Testis (tissue), 2 donors: ENCODE measurements at regions not wholly inside any gene's neighbourhood (a gene's known extent, or its start where the extent isn't known, plus 50 kb on each side); places are given as distances from the start of the nearest gene placed in this dataset.
"Not testable (repeated sequence)": the region's sequence is repeated elsewhere in the genome, so short reads cannot be mapped to it uniquely, and the experiment has no call there.

Experiments
- POLR2A ChIP-seq: fragments of 450-650 bp; IDR thresholded peaks from one replicate; pipeline ENCODE4 v1.6.1; 2017; ENCODE audit warnings: antibody characterized with exemption, mild to moderate bottlenecking, moderate library complexity
- TF ChIP-seq, protein P1 (sequence below), 3 experiments: fragments of 450-650 bp in 2 of 3; fragments of 200-600 bp in 1 of 3; sonication (generic) in 1 of 3; IDR thresholded peaks; one replicate each; pipeline ENCODE4 v1.5.1; 2016 to 2019; ENCODE audit warnings: antibody characterized with exemption in 3 of 3, mild to moderate bottlenecking in 2 of 3, moderate library complexity in 1 of 3

- TF ChIP-seq, protein P1, sequence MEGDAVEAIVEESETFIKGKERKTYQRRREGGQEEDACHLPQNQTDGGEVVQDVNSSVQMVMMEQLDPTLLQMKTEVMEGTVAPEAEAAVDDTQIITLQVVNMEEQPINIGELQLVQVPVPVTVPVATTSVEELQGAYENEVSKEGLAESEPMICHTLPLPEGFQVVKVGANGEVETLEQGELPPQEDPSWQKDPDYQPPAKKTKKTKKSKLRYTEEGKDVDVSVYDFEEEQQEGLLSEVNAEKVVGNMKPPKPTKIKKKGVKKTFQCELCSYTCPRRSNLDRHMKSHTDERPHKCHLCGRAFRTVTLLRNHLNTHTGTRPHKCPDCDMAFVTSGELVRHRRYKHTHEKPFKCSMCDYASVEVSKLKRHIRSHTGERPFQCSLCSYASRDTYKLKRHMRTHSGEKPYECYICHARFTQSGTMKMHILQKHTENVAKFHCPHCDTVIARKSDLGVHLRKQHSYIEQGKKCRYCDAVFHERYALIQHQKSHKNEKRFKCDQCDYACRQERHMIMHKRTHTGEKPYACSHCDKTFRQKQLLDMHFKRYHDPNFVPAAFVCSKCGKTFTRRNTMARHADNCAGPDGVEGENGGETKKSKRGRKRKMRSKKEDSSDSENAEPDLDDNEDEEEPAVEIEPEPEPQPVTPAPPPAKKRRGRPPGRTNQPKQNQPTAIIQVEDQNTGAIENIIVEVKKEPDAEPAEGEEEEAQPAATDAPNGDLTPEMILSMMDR (IDR thresholded peaks at IDR 0.05) = not testable (repeated sequence)
- not testable (repeated sequence) for TF ChIP-seq POLR2A
Observed at GRCh38 chr20:29500738-29501137, 1756.7 kb upstream of the DEFB115 start.
